Upper lobe of left lung (tissue), 6 donors: ENCODE measurements at regions not wholly inside any gene's neighbourhood (a gene's known extent, or its start where the extent isn't known, plus 50 kb on each side); places are given as distances from the start of the nearest gene placed in this dataset.

ENCODE experiments used
- ATAC-seq, 2 donors: fragments of 200-7000 bp; cut with Tn5 transposase; one replicate each; pipeline ENCODE4 v1.9.1; 2022; ENCODE audit warnings: mild to moderate bottlenecking in 2 of 2, moderate library complexity in 2 of 2; ENCODE audit not compliant: low FRiP score in 2 of 2
- DNase-seq, 2 donors: peaks; one replicate each; pipeline ENCODE4 v3.0.0-alpha.2; 2019 to 2020
- H3K27ac ChIP-seq, 4 donors: fragments of 200-600 bp; sonication (generic); one replicate each; pipeline ENCODE4 v1.5.1; 2016 to 2019
- H3K27me3 ChIP-seq, 4 donors: fragments of 200-600 bp; sonication (generic); one replicate each; pipeline ENCODE4 v1.5.1; 2017 to 2019
- H3K36me3 ChIP-seq, 4 donors: fragments of 200-600 bp; sonication (generic); one replicate each; pipeline ENCODE4 v1.5.1; 2016 to 2019
- H3K4me1 ChIP-seq, 4 donors: fragments of 200-600 bp; sonication (generic); one replicate each; pipeline ENCODE4 v1.5.1; 2018 to 2019
- H3K4me3 ChIP-seq, 4 donors: fragments of 200-600 bp; sonication (generic); one replicate each; pipeline ENCODE4 v1.5.1; 2017 to 2019; ENCODE audit warnings: mild to moderate bottlenecking in 2 of 4, moderate library complexity in 1 of 4
- H3K9me3 ChIP-seq, 4 donors: fragments of 200-600 bp; sonication (generic); one replicate each; pipeline ENCODE4 v1.5.1; 2018 to 2019
- CTCF ChIP-seq, 6 experiments: fragments of 450-650 bp in 4 of 6; fragments of 200-600 bp in 2 of 6; sonication (generic) in 2 of 6; IDR thresholded peaks; one replicate each; pipeline ENCODE4 v1.5.1; 2016 to 2019; ENCODE audit warnings: antibody characterized with exemption in 6 of 6
- EP300 ChIP-seq, 4 donors: sonication (generic); formaldehyde crosslinking; IDR thresholded peaks; one replicate each; pipeline ENCODE4 v1.5.1; 2017; ENCODE audit warnings: antibody characterized with exemption in 4 of 4, control low read depth in 2 of 4
- POLR2A ChIP-seq, 4 donors: fragments of 450-650 bp; IDR thresholded peaks; one replicate each; pipeline ENCODE4 v1.5.1; 2016 to 2017; ENCODE audit warnings: antibody characterized with exemption in 4 of 4, mild to moderate bottlenecking in 2 of 4
- POLR2AphosphoS5 ChIP-seq, 2 donors: sonication (generic); formaldehyde crosslinking; IDR thresholded peaks; one replicate each; pipeline ENCODE4 v1.5.1; 2017; ENCODE audit warnings: antibody characterized with exemption in 2 of 2
- WGBS, 2 donors: methylation state at CpG; one replicate each; pipeline ENCODE4 v1.1.5; 2017 to 2018; 5-methylcytosine and 5-hydroxymethylcytosine counted together
- donor health status: DM: no; HTN: no; CAD: no; lungs with moderate emphysema.
- donor health status: DM: no; HTN: yes; CAD: no; lungs with severe emphysema.

- H3K4me3 ChIP-seq, result no peak overlapping the region
- DNase-seq (no peak), ATAC-seq (no peak)
- no peaks in the 10 kb centered on the region for H3K27me3 ChIP-seq
- WGBS, 2 donors, result 80 to 86% methylated on average over 3 of the region's 3 CpGs
- H3K4me1 ChIP-seq, result no peaks in the 10 kb centered on the region
- H3K27ac ChIP-seq, result no peak overlapping the region
- H3K36me3 ChIP-seq, result no peaks in the 10 kb centered on the region
- no peaks in the 10 kb centered on the region for H3K9me3 ChIP-seq
- no peak for TF ChIP-seq CTCF (IDR thresholded peaks at IDR 0.05)
- TF ChIP-seq POLR2AphosphoS5 (IDR thresholded peaks at IDR 0.05), result no peak
These were observed 213.9 kb downstream of the FBXO15 start for GRCh38 chr18:73933685-73934084.

- no peak for DNase-seq
- Histone ChIP-seq H3K36me3 (no peaks in the 10 kb centered on the region), H3K4me1 (no peaks in the 10 kb centered on the region), H3K9me3 (no peaks in the 10 kb centered on the region), H3K4me3 (no peak overlapping the region), H3K27me3 (no peaks in the 10 kb centered on the region), H3K27ac (no peak overlapping the region)
- 78 to 94% methylated on average over 4 of the region's 4 CpGs for WGBS, 2 donors
- ATAC-seq, result no peak
- TF ChIP-seq POLR2A (IDR thresholded peaks at IDR 0.05) (no peak), EP300 (IDR thresholded peaks at IDR 0.05) (no peak), CTCF (IDR thresholded peaks at IDR 0.05) (no peak), POLR2AphosphoS5 (IDR thresholded peaks at IDR 0.05) (no peak)
These were observed 214.7 kb downstream of the FBXO15 start for GRCh38 chr18:73932976-73933375.

GRCh38 chr18:73927496-73927895 is 220.1 kb downstream of the FBXO15 start:
- ATAC-seq (no peak), DNase-seq (no peak)
- Histone ChIP-seq H3K4me1 (no peaks in the 10 kb centered on the region), H3K27ac (no peak overlapping the region), H3K27me3 (no peaks in the 10 kb centered on the region), H3K4me3 (no peak overlapping the region), H3K9me3 (no peaks in the 10 kb centered on the region), H3K36me3 (no peaks in the 10 kb centered on the region)
- WGBS, 2 donors, result 91 to 93% methylated on average over 2 of the region's 2 CpGs
- TF ChIP-seq POLR2A (IDR thresholded peaks at IDR 0.05), result no peak
- TF ChIP-seq CTCF (IDR thresholded peaks at IDR 0.05), result no peak
- no peak for TF ChIP-seq EP300 (IDR thresholded peaks at IDR 0.05)
- no peak for TF ChIP-seq POLR2AphosphoS5 (IDR thresholded peaks at IDR 0.05)

GRCh38 chr18:73924836-73925235 is 222.8 kb downstream of the FBXO15 start:
- H3K4me1 ChIP-seq, result no peaks in the 10 kb centered on the region
- ATAC-seq (no peak), DNase-seq (no peak)
- H3K4me3 ChIP-seq, result no peak overlapping the region
- 66 to 69% methylated on average over 3 of the region's 3 CpGs for WGBS, 2 donors
- H3K36me3 ChIP-seq, result no peaks in the 10 kb centered on the region
- no peaks in the 10 kb centered on the region for H3K9me3 ChIP-seq
- TF ChIP-seq EP300 (IDR thresholded peaks at IDR 0.05) (no peak), POLR2A (IDR thresholded peaks at IDR 0.05) (no peak)
- H3K27ac ChIP-seq, result no peak overlapping the region
- H3K27me3 ChIP-seq, result no peaks in the 10 kb centered on the region

- H3K27ac ChIP-seq, result no peak overlapping the region
- TF ChIP-seq POLR2A (IDR thresholded peaks at IDR 0.05) (no peak), CTCF (IDR thresholded peaks at IDR 0.05) (no peak), POLR2AphosphoS5 (IDR thresholded peaks at IDR 0.05) (no peak), EP300 (IDR thresholded peaks at IDR 0.05) (no peak)
- DNase-seq (no peak), ATAC-seq (no peak)
- no peaks in the 10 kb centered on the region for H3K27me3 ChIP-seq
- no peaks in the 10 kb centered on the region for H3K9me3 ChIP-seq
- no peak overlapping the region for H3K4me3 ChIP-seq
- H3K36me3 ChIP-seq, result no peaks in the 10 kb centered on the region
- 88 to 90% methylated on average over 4 of the region's 4 CpGs for WGBS, 2 donors
- H3K4me1 ChIP-seq, result no peaks in the 10 kb centered on the region
These were observed 223.3 kb downstream of the FBXO15 start for GRCh38 chr18:73924307-73924706.
